HepG2 (cell line): ENCODE measurements at regions not wholly inside any gene's neighbourhood (a gene's known extent, or its start where the extent isn't known, plus 50 kb on each side); places are given as distances from the start of the nearest gene placed in this dataset.

ENCODE experiments used
- ATAC-seq: fragments of 200-7000 bp; cut with Tn5 transposase; 3 replicates; pipeline ENCODE4 v1.9.1; 2020; ENCODE audit warnings: mild to moderate bottlenecking, moderate library complexity
- BruUV-seq: library from RNA; stranded (reverse); fragments of 400-500 nt; replicated peaks from 2 replicates; lab custom pipeline; 2021; lab: Mats Ljungman, UMichigan
- CTCF ChIA-PET: fragments of 300-600 bp; formaldehyde crosslinking; extraction: SDS; loops from one replicate; lab custom pipeline; 2021; ENCODE audit warnings: low total read pairs, inconsistent platforms, low intra/inter-chr PET ratio; lab: Yijun Ruan, JAX
- POLR2A ChIA-PET: fragments of 350-600 bp; sonication (Branson Sonifier 250); formaldehyde crosslinking; loops from one replicate; lab custom pipeline; 2020; ENCODE audit warnings: antibody characterized with exemption, inconsistent platforms; lab: Yijun Ruan, JAX
- DNase-seq: peaks from one replicate; pipeline ENCODE4 v3.0.0-alpha.2; 2015; ENCODE audit warnings: low spot score
- FAIRE-seq: peaks from 3 replicates; lab custom pipeline; 2011; peaks lifted over from hg19 to GRCh38; lab: Jason Lieb, UNC
- H2AFZ ChIP-seq: one replicate; pipeline ENCODE4 v1.6.1; 2011; ENCODE audit warnings: low read length, inconsistent platforms
- H3K27ac ChIP-seq: fragments of 300-600 bp; 3 replicates; pipeline ENCODE4 v1.8.0; 2011; ENCODE audit warnings: mixed run types, mild to moderate bottlenecking, mixed read lengths, low read length, inconsistent platforms; ENCODE audit not compliant: insufficient read depth; ENCODE audit errors: extremely low read length
- H3K27me3 ChIP-seq, 2 experiments: fragments of 200-600 bp in 1 of 2; 2 replicates in 1 of 2; 3 replicates in 1 of 2; pipeline versions ENCODE4 v1.6.0 to v1.8.0; 2011; ENCODE audit warnings: low read length in 2 of 2, mild to moderate bottlenecking in 2 of 2, moderate library complexity in 2 of 2, inconsistent platforms in 1 of 2; ENCODE audit not compliant: insufficient read depth in 2 of 2, control insufficient read depth in 1 of 2
- H3K36me3 ChIP-seq, 2 experiments: fragments of 200-600 bp in 1 of 2; replicated peaks in 1 of 2; 2 replicates in 1 of 2; 3 replicates in 1 of 2; pipeline versions ENCODE4 v1.5.1 to v1.8.0; 2011; ENCODE audit warnings: low read length in 2 of 2, inconsistent platforms in 1 of 2; ENCODE audit not compliant: insufficient read depth in 2 of 2, control insufficient read depth in 1 of 2
- H3K4me1 ChIP-seq: 2 replicates; pipeline ENCODE4 v1.5.1; 2012; ENCODE audit warnings: low read length, inconsistent platforms; ENCODE audit not compliant: insufficient read depth
- H3K4me2 ChIP-seq: 2 replicates; pipeline ENCODE4 v1.6.0; 2011; ENCODE audit warnings: low read depth, low read length, inconsistent platforms
- H3K4me3 ChIP-seq, 3 experiments: fragments of 200-600 bp in 1 of 3; sonication (generic), shearing (Covaris generic) in 1 of 3; replicated peaks in 1 of 3; 2 replicates each; pipeline ENCODE4 v1.5.1; 2011 to 2016; ENCODE audit warnings: low read length in 3 of 3, inconsistent platforms in 2 of 3, low read depth in 2 of 3, mild to moderate bottlenecking in 2 of 3, control low read depth in 1 of 3, mixed read lengths in 1 of 3; ENCODE audit not compliant: insufficient read depth in 1 of 3
- H3K79me2 ChIP-seq: one replicate; pipeline ENCODE4 v1.6.1; 2011; ENCODE audit warnings: low read length, inconsistent platforms; ENCODE audit not compliant: insufficient read depth
- H3K9ac ChIP-seq: 2 replicates; pipeline ENCODE4 v1.6.0; 2011; ENCODE audit warnings: mild to moderate bottlenecking, low read depth, low read length, inconsistent platforms; ENCODE audit not compliant: insufficient read depth
- H3K9me3 ChIP-seq: 2 replicates; pipeline ENCODE4 v1.5.1; 2012; ENCODE audit warnings: mild to moderate bottlenecking, low read length
- H4K20me1 ChIP-seq: 2 replicates; pipeline ENCODE4 v1.6.0; 2011; ENCODE audit warnings: inconsistent platforms, mild to moderate bottlenecking, low read length, moderate library complexity; ENCODE audit not compliant: insufficient read depth
- AHDC1 ChIP-seq: sonication (generic); formaldehyde crosslinking; IDR thresholded peaks from 2 replicates; pipeline ENCODE4 v1.5.1; 2020; ENCODE audit warnings: mild to moderate bottlenecking, missing genetic modification reagents, borderline replicate concordance
- CBX5 ChIP-seq: sonication (generic); formaldehyde crosslinking; IDR thresholded peaks from 2 replicates; pipeline ENCODE4 v1.4.0; 2020; ENCODE audit warnings: missing genetic modification reagents, borderline replicate concordance
- DNMT3B ChIP-seq: conservative IDR thresholded peaks from 2 replicates; pipeline ENCODE4 v1.6.1; 2016; ENCODE audit warnings: missing biosample characterization, control low read depth
- KLF16 ChIP-seq, 2 experiments: sonication (generic) in 1 of 2; formaldehyde crosslinking in 1 of 2; IDR thresholded peaks; 2 replicates each; pipeline versions ENCODE4 v1.6.1 to v1.8.0; 2016 to 2023; ENCODE audit warnings: missing genetic modification reagents in 2 of 2, missing compliant biosample characterization in 1 of 2
- SIN3B ChIP-seq: fragments of 150-350 bp; IDR thresholded peaks from 2 replicates; pipeline ENCODE4 v1.6.1; 2014; ENCODE audit warnings: low read length
- TSC22D2 ChIP-seq: sonication (generic); formaldehyde crosslinking; IDR thresholded peaks from 2 replicates; pipeline ENCODE4 v1.5.1; 2020; ENCODE audit warnings: missing genetic modification reagents, mild to moderate bottlenecking, borderline replicate concordance
- UBTF ChIP-seq: sonication (generic); formaldehyde crosslinking; IDR thresholded peaks from 2 replicates; pipeline ENCODE4 v1.4.0; 2020; ENCODE audit warnings: mild to moderate bottlenecking, missing genetic modification reagents
- ZBTB1 ChIP-seq: sonication (generic); formaldehyde crosslinking; IDR thresholded peaks from 2 replicates; pipeline ENCODE4 v1.4.0; 2020; ENCODE audit warnings: missing genetic modification reagents, borderline replicate concordance
- ZBTB3 ChIP-seq: sonication (generic); formaldehyde crosslinking; IDR thresholded peaks from 2 replicates; pipeline ENCODE4 v1.4.0; 2020; ENCODE audit warnings: low read depth, mild to moderate bottlenecking, moderate library complexity, missing genetic modification reagents, borderline replicate concordance
- ZFP82 ChIP-seq: sonication (generic); formaldehyde crosslinking; IDR thresholded peaks from 2 replicates; pipeline ENCODE4 v1.5.1; 2020; ENCODE audit warnings: mild to moderate bottlenecking, missing genetic modification reagents, borderline replicate concordance
- ZFP90 ChIP-seq: sonication (generic); formaldehyde crosslinking; IDR thresholded peaks from 2 replicates; pipeline ENCODE4 v1.8.0; 2022; ENCODE audit warnings: missing genetic modification reagents, mild to moderate bottlenecking, inconsistent platforms, borderline replicate concordance
- ZNF589 ChIP-seq: sonication (generic); formaldehyde crosslinking; conservative IDR thresholded peaks from 2 replicates; pipeline ENCODE4 v1.8.0; 2022; ENCODE audit warnings: mild to moderate bottlenecking, moderate library complexity, missing genetic modification reagents
- ZNF720 ChIP-seq: sonication (generic); formaldehyde crosslinking; IDR thresholded peaks from 2 replicates; pipeline ENCODE4 v1.4.0; 2020; ENCODE audit warnings: missing genetic modification reagents
- ZNF772 ChIP-seq: sonication (generic); formaldehyde crosslinking; IDR thresholded peaks from 2 replicates; pipeline ENCODE4 v1.5.0; 2020; ENCODE audit warnings: mild to moderate bottlenecking, missing genetic modification reagents
- ZNF773 ChIP-seq: sonication (generic); formaldehyde crosslinking; IDR thresholded peaks from 2 replicates; pipeline ENCODE4 v1.4.0; 2020; ENCODE audit warnings: missing genetic modification reagents, borderline replicate concordance
- in situ Hi-C: cut with HindIII; loops from 2 replicates; pipeline ENCODE4 v1.10.0; 2017; ENCODE audit warnings: low pct_unique_long_range_greater_than_20kb; ENCODE audit not compliant: extremely low pct_ligation_motif_present
- intact Hi-C: fragments of 100-400 bp; cut with micrococcal nuclease; formaldehyde crosslinking; loops from one replicate; pipeline ENCODE4 v1.10.0; 2022; ENCODE audit not compliant: unreplicated experiment

GRCh38 chr2:41908349-41908748, 139.5 kb upstream of the PKDCC start:
- H2AFZ ChIP-seq, result no peak overlapping the region
- in situ Hi-C loops, result no loop called here
- no peak overlapping the region for H3K4me2 ChIP-seq
- H3K36me3 ChIP-seq, result no peaks in the 10 kb centered on the region
- no peak for FAIRE-seq
- no peak for TF ChIP-seq ZNF720 (CRISPR knock-in tag)
- TF ChIP-seq ZFP90 (CRISPR knock-in tag), result no peak
- no peak for TF ChIP-seq SIN3B
- no peak for TF ChIP-seq DNMT3B (CRISPR knock-in tag)
- no peak for TF ChIP-seq UBTF (CRISPR knock-in tag)
- TF ChIP-seq ZNF773 (CRISPR knock-in tag), result no peak
- no peak for TF ChIP-seq CBX5 (CRISPR knock-in tag)
- TF ChIP-seq TSC22D2, result no peak
- TF ChIP-seq ZNF589, result no peak
- no peak for TF ChIP-seq ZNF772 (CRISPR knock-in tag)
- no peak for TF ChIP-seq ZBTB3 (CRISPR knock-in tag)
- no peak for TF ChIP-seq AHDC1 (CRISPR knock-in tag)
- TF ChIP-seq ZBTB1 (CRISPR knock-in tag), result no peak
- no peak for TF ChIP-seq KLF16 (CRISPR knock-in tag; IDR thresholded peaks at IDR 0.05)
- TF ChIP-seq ZFP82, result no peak
- TF ChIP-seq, all 625 proteins: peak for 0
- Histone ChIP-seq H3K4me3 (no peak overlapping the region), H3K4me1 (no peaks in the 10 kb centered on the region), H3K27ac (no peak overlapping the region), H3K9ac (no peak overlapping the region), H4K20me1 (no peaks in the 10 kb centered on the region), H3K27me3 (peaks cover 0 to 2% of the 10 kb centered on the region in 2 experiments; a peak in 2 of 5 replicates), H3K79me2 (no peaks in the 10 kb centered on the region), H3K9me3 (no peaks in the 10 kb centered on the region)
- ChIA-PET POLR2A (no interaction called here), CTCF (no interaction called here)
- no TSS peak for BruUV-seq
- no peak for DNase-seq
- intact Hi-C loops, result no loop called here
- no peak for ATAC-seq
